ENCODE measurements at regions not wholly inside any gene's neighbourhood (a gene's known extent, or its start where the extent isn't known, plus 50 kb on each side); places are given as distances from the start of the nearest gene placed in this dataset.

DNA sequence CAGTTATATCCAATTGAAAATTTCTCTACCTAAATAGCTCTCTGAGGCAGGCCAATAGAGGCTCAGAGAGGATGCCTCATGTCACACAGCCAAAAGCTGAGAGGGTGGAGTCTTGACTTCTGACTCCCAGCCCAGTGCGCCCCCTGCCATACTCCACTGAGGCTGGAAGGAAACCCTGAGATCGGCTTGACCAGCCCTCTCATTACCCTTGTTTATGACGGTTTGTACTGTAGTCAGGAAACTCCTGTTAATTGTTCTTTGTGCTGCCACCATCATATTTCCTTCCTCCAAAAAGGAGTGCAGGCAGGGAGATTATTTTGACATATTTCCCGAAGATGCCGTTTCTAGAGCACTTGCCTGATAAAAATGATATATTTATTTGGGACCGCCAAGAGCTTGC lies 107.9 kb downstream of the AIPL1 start:
- Histone ChIP-seq H3K9me3 (no peaks in the 10 kb centered on the region), H3K27me3 (no peaks in the 10 kb centered on the region), H3K27ac (no peak overlapping the region), H3K4me1 (no peaks in the 10 kb centered on the region), H3K4me3 (no peak overlapping the region), H3K36me3 (no peaks in the 10 kb centered on the region)
- TF ChIP-seq, protein P1, sequence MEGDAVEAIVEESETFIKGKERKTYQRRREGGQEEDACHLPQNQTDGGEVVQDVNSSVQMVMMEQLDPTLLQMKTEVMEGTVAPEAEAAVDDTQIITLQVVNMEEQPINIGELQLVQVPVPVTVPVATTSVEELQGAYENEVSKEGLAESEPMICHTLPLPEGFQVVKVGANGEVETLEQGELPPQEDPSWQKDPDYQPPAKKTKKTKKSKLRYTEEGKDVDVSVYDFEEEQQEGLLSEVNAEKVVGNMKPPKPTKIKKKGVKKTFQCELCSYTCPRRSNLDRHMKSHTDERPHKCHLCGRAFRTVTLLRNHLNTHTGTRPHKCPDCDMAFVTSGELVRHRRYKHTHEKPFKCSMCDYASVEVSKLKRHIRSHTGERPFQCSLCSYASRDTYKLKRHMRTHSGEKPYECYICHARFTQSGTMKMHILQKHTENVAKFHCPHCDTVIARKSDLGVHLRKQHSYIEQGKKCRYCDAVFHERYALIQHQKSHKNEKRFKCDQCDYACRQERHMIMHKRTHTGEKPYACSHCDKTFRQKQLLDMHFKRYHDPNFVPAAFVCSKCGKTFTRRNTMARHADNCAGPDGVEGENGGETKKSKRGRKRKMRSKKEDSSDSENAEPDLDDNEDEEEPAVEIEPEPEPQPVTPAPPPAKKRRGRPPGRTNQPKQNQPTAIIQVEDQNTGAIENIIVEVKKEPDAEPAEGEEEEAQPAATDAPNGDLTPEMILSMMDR (IDR thresholded peaks at IDR 0.05), result no peak
- peak in 1 of 2 donors; percentile 77 for TF ChIP-seq POLR2AphosphoS5 (IDR thresholded peaks at IDR 0.05; ENCODE audit: insufficient read depth in 1 of 2, low read depth in 1 of 2)
- intact Hi-C loops (cut with DNase I), result no loop called here
- DNase-seq (ENCODE audit: extremely low spot score in 2 of 2), result no peak

GRCh38 chr17:6326483-6326882 lies 108.4 kb downstream of the AIPL1 start:
- DNase-seq (ENCODE audit: extremely low spot score in 2 of 2), result no peak
- TF ChIP-seq, protein P1 (IDR thresholded peaks at IDR 0.05), result no peak
- TF ChIP-seq POLR2AphosphoS5 (IDR thresholded peaks at IDR 0.05; ENCODE audit: insufficient read depth in 1 of 2, low read depth in 1 of 2) (no peak), POLR2A (IDR thresholded peaks at IDR 0.05) (no peak)
- H3K27ac ChIP-seq, result no peak overlapping the region

GRCh38 chr17:6325741-6326140 lies 109.2 kb downstream of the AIPL1 start:
- no peaks in the 10 kb centered on the region for H3K27me3 ChIP-seq
- no peak overlapping the region for H3K27ac ChIP-seq
- TF ChIP-seq, protein P1 (IDR thresholded peaks at IDR 0.05), result no peak
- TF ChIP-seq POLR2AphosphoS5 (IDR thresholded peaks at IDR 0.05; ENCODE audit: insufficient read depth in 1 of 2, low read depth in 1 of 2) (no peak), POLR2A (IDR thresholded peaks at IDR 0.05) (no peak)
- H3K36me3 ChIP-seq, result no peaks in the 10 kb centered on the region
- H3K4me3 ChIP-seq, result no peak overlapping the region
- DNase-seq (ENCODE audit: extremely low spot score in 2 of 2), result no peak
- intact Hi-C loops (cut with DNase I), result no loop called here
- no peaks in the 10 kb centered on the region for H3K9me3 ChIP-seq
- no peaks in the 10 kb centered on the region for H3K4me1 ChIP-seq

More at GRCh38 chr17:6326483-6326882, 108.4 kb downstream of the AIPL1 start:
- Histone ChIP-seq H3K9me3 (no peaks in the 10 kb centered on the region), H3K36me3 (no peaks in the 10 kb centered on the region), H3K27me3 (no peaks in the 10 kb centered on the region), H3K4me3 (no peak overlapping the region), H3K4me1 (no peaks in the 10 kb centered on the region)
- intact Hi-C loops (cut with DNase I), result no loop called here

- H3K4me1 ChIP-seq, result no peaks in the 10 kb centered on the region
- no peak overlapping the region for H3K27ac ChIP-seq
- intact Hi-C loops (cut with DNase I), result no loop called here
- TF ChIP-seq POLR2A (IDR thresholded peaks at IDR 0.05), result no peak
- no peak for TF ChIP-seq POLR2AphosphoS5 (IDR thresholded peaks at IDR 0.05; ENCODE audit: insufficient read depth in 1 of 2, low read depth in 1 of 2)
- TF ChIP-seq, protein P1 (IDR thresholded peaks at IDR 0.05), result no peak
- H3K9me3 ChIP-seq, result no peaks in the 10 kb centered on the region
- DNase-seq (ENCODE audit: extremely low spot score in 2 of 2), result no peak
- H3K4me3 ChIP-seq, result no peak overlapping the region
- no peaks in the 10 kb centered on the region for H3K27me3 ChIP-seq
- H3K36me3 ChIP-seq, result no peaks in the 10 kb centered on the region
Measured at GRCh38 chr17:6325051-6325450, 109.9 kb downstream of the AIPL1 start.

DNA sequence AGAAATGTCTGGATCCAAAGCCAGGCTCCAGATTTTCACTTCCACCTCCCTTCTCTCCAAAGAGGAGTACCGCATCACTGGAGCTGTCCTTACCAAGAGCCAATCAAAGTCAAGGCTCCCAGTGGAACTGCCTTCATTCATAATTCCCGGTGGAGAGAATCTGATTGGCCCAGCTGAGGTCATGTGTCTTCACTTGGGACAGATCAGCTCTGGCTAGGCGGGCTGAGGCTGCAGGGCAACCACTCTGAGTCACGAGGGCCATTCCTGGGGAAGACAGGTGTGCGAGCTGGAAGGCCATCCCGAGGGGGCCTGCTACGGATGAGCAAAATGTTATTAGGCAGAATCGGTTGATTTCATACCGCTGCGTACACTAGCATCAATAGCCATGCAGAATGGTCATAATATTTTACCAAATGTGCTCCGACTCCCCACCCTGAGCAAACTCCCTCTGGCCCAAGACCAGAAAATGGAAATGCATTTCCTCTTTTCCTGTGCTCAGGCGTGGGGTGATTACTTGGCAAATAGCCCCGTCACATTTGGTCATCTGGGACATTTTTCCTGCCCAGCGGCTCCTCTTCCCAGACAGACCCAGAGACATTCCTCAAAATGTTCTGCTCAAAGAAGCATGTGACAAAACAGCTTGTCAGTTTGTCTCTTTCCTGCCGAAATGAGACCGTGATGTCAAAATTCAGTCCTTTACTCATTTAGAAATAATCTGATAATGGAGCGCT lies 111.1 kb downstream of the AIPL1 start:
- intact Hi-C loops (cut with DNase I), result no loop called here
- DNase-seq (ENCODE audit: extremely low spot score in 2 of 2), result no peak

More for the DNA sequence above, 111.1 kb downstream of the AIPL1 start:
- Histone ChIP-seq H3K36me3 (no peaks in the 10 kb centered on the region), H3K27ac (no peak overlapping the region), H3K9me3 (no peaks in the 10 kb centered on the region), H3K4me3 (no peak overlapping the region), H3K27me3 (no peaks in the 10 kb centered on the region), H3K4me1 (no peaks in the 10 kb centered on the region)
- TF ChIP-seq POLR2A (IDR thresholded peaks at IDR 0.05), result no peak
- TF ChIP-seq, protein P1 (IDR thresholded peaks at IDR 0.05), result no peak
- TF ChIP-seq POLR2AphosphoS5 (IDR thresholded peaks at IDR 0.05; ENCODE audit: insufficient read depth in 1 of 2, low read depth in 1 of 2), result no peak

Data from vagina (tissue), 2 donors.